ENCODE measurements at regions not wholly inside any gene's neighbourhood (a gene's known extent, or its start where the extent isn't known, plus 50 kb on each side); places are given as distances from the start of the nearest gene placed in this dataset.

GRCh38 chr13:78907006-78907405 is 248.1 kb upstream of the OBI1 start:
- H3K4me2 ChIP-seq (replicated peaks; ENCODE audit: extremely low read depth, low read length, poor library complexity, severe bottlenecking), result no peak overlapping the region
- H3K27ac ChIP-seq (ENCODE audit: low read depth in 1 of 2, low read length in 2 of 2), result no peak overlapping the region
- no peak for TF ChIP-seq CTCF (IDR thresholded peaks at IDR 0.05)
- no peaks in the 10 kb centered on the region for H4K20me1 ChIP-seq (ENCODE audit: insufficient read depth, low read length)
- peaks cover 0 to 1% (median 0%) of the 10 kb centered on the region in 3 donors for H3K27me3 Mint-ChIP-seq (ENCODE audit: low read depth in 3 of 3)
- H3K4me1 Mint-ChIP-seq, result no peaks in the 10 kb centered on the region
- DNase-seq, result no peak
- no peak overlapping the region for H3K27ac Mint-ChIP-seq
- no peaks in the 10 kb centered on the region for H3K36me3 ChIP-seq (replicated peaks in 1 of 2; ENCODE audit: control insufficient read depth in 1 of 2, insufficient read depth in 2 of 2, low read length in 2 of 2)
- H3K36me3 Mint-ChIP-seq, result no peaks in the 10 kb centered on the region
- H2AFZ ChIP-seq (ENCODE audit: insufficient read depth, low read depth, low read length, poor library complexity, severe bottlenecking), result no peak overlapping the region
- H3K27me3 ChIP-seq (ENCODE audit: control insufficient read depth in 2 of 2, insufficient read depth in 2 of 2, low read length in 2 of 2), result no peaks in the 10 kb centered on the region
- no peaks in the 10 kb centered on the region for H3K4me1 ChIP-seq (ENCODE audit: control insufficient read depth in 1 of 2, insufficient read depth in 2 of 2, low read length in 2 of 2)
- intact Hi-C loops (cut with micrococcal nuclease), result no loop called here
- H3K79me2 ChIP-seq (ENCODE audit: insufficient read depth, low read length), result no peaks in the 10 kb centered on the region
- no peak overlapping the region for H3K4me3 ChIP-seq (replicated peaks in 1 of 3; ENCODE audit: low read depth in 2 of 3, low read length in 3 of 3)
- H3K9me3 ChIP-seq (replicated peaks in 1 of 2; ENCODE audit: control insufficient read depth in 1 of 2, insufficient read depth in 1 of 2, low read length in 2 of 2), result peaks cover 0 to 3% of the 10 kb centered on the region in 2 donors
- H3K9ac ChIP-seq (ENCODE audit: insufficient read depth, low read length, poor library complexity, severe bottlenecking), result no peak overlapping the region
- peaks cover 0 to 12% (median 5%) of the 10 kb centered on the region in 7 donors for H3K9me3 Mint-ChIP-seq
- WGBS (ENCODE audit: insufficient coverage), result 62% methylated on average over 4 of the region's 5 CpGs
- no peak overlapping the region for H3K4me3 Mint-ChIP-seq

GRCh38 chr13:78897200-78897599 is 238.2 kb upstream of the OBI1 start:
- Histone ChIP-seq H3K4me3 (replicated peaks in 1 of 3; ENCODE audit: low read depth in 2 of 3, low read length in 3 of 3) (no peak overlapping the region), H3K79me2 (ENCODE audit: insufficient read depth, low read length) (no peaks in the 10 kb centered on the region), H3K9me3 (replicated peaks in 1 of 2; ENCODE audit: control insufficient read depth in 1 of 2, insufficient read depth in 1 of 2, low read length in 2 of 2) (no peaks in the 10 kb centered on the region), H2AFZ (ENCODE audit: insufficient read depth, low read depth, low read length, poor library complexity, severe bottlenecking) (no peak overlapping the region), H3K4me1 (ENCODE audit: control insufficient read depth in 1 of 2, insufficient read depth in 2 of 2, low read length in 2 of 2) (no peaks in the 10 kb centered on the region), H3K27ac (ENCODE audit: low read depth in 1 of 2, low read length in 2 of 2) (no peak overlapping the region), H3K9ac (ENCODE audit: insufficient read depth, low read length, poor library complexity, severe bottlenecking) (no peak overlapping the region), H3K27me3 (ENCODE audit: control insufficient read depth in 2 of 2, insufficient read depth in 2 of 2, low read length in 2 of 2) (no peaks in the 10 kb centered on the region), H3K36me3 (replicated peaks in 1 of 2; ENCODE audit: control insufficient read depth in 1 of 2, insufficient read depth in 2 of 2, low read length in 2 of 2) (no peaks in the 10 kb centered on the region), H3K4me2 (replicated peaks; ENCODE audit: extremely low read depth, low read length, poor library complexity, severe bottlenecking) (no peak overlapping the region), H4K20me1 (ENCODE audit: insufficient read depth, low read length) (no peaks in the 10 kb centered on the region)
- Mint-ChIP-seq H3K4me1 (no peaks in the 10 kb centered on the region), H3K9me3 (peaks cover 0 to 10% (median 4%) of the 10 kb centered on the region in 7 donors), H3K4me3 (no peak overlapping the region), H3K36me3 (no peaks in the 10 kb centered on the region), H3K27me3 (ENCODE audit: low read depth in 3 of 3) (peaks cover 0 to 1% (median 1%) of the 10 kb centered on the region in 3 donors), H3K27ac (no peak overlapping the region)
- no peak for TF ChIP-seq CTCF (IDR thresholded peaks at IDR 0.05)
- no CpG with 5 or more reads among the region's 2 CpGs for WGBS (ENCODE audit: insufficient coverage)
- no peak for DNase-seq
- intact Hi-C loops (cut with micrococcal nuclease), result no loop called here

All from CD14-positive monocyte (primary cell).